ENCODE measurements at regions not wholly inside any gene's neighbourhood (a gene's known extent, or its start where the extent isn't known, plus 50 kb on each side); places are given as distances from the start of the nearest gene placed in this dataset.

DNA sequence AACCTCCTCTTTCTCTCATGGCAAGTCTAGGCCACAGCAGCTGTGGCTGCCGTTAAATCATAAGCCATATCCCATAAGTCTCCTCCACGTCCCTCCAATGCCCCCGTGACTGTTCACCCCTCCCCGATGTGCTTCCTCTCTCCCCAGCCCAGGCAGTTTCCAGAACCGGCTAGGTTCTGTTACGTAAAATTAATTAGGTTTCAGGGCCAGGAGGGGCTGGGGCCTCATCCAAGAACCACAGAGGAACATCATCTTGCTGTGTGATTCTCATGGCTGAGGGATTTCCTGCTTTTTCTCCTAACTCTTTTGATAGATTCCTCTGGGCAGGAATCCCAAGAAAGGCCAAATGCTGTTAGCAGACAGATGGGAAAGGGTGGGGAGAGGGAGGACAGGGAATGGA is 141.8 kb upstream of the AJAP1 start:
- DNase-seq, result no peak

DNA sequence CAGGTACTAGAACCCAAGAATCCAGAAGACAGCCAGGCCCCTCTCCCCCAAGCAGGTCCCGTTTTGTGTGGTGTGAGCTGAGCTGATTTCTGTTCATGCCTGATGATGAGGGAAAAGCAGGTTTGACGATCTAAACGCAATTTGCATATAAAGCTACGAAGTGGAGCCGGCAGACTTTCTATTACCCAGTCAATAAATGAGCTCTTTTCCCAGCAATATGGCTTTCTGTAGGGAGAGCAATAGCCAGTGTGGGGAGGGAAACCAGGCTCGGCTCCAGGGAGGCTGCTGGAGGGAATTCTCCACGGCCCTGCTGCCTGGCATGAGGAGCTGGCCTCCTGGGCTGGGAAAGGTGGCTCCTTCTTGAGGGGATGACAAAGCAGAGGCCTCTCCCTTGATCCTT is 140.7 kb upstream of the AJAP1 start:
- DNase-seq, result no peak

- DNase-seq, result no peak
Observed at GRCh38 chr1:4515727-4516289, 138.6 kb upstream of the AJAP1 start.

DNA sequence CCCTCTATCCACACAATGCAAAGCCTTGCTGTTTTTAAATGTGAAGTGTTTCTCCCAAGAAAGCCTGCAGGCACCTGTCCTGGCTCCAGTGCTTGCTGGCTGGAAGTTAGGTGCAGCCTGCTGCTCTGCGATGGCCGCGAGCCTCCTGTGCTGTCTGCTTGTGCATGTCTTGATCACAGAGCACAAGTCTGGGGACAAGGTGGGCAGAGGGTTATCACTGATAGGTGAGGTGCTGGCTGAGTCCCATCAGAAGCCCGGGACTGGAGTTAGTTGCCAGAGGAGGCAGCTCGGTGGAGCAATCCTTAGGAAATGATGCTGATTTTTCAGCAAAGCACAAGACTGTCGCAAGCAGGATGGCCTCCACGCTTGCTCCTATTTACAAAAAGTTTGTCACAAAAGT is 137.8 kb upstream of the AJAP1 start:
- no peak for DNase-seq

DNA sequence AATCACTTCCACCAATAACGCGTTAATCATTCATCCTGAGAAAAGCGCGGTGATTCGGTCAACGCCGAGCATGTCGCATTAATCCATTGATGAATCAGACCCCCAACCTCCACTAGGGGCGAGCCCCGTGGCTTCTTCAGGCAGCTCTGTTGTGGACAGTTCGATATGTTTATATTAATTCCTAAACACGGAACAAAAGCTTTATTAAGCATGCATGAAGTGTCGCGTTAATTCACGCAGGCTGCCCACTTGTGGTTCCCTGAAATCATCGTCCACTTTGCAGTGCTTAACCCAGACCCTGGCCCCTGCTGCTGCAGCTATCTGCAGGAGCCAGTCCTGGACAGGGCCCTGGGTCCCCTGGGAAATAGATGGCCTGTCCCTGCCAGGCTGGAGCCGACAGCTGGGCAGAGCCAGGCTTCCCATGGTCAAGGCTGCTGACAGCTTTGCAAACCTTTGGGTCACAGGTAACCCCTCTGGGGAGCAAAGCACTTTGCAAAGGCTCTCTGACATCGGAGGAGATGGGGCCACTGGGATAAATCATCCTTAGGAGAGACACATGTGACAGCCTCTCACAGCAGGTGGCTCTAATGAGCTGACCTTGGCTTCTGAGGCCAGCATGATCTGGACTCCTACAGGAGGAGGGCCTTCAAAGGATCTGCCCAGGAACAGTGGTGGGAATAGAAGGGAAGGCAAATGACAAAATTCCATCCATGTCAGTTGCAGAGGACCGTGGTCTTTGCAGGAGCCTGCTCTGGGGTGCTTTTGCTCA is 137.0 kb upstream of the AJAP1 start:
- no peak for DNase-seq

DNA sequence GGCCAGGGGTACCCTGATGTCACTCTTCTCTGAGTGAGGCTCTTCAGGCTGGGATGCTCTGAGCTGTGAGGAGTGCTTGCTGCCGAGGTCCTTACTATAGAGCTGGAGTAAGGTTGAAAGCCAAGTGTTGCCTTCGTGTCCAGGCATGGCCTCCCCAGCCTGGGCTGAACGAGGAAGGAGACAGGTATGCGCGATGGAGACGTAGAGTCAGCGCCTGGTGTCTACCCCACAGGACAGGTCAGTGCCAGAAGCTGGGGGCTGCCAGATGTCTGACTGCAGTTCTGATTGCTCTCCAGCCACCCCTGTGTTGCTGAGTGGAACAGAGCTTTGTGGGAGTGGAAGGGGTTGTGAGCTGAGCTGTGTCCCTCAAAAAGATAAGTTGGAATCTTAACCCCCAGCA is 135.8 kb upstream of the AJAP1 start:
- DNase-seq, result no peak

DNA sequence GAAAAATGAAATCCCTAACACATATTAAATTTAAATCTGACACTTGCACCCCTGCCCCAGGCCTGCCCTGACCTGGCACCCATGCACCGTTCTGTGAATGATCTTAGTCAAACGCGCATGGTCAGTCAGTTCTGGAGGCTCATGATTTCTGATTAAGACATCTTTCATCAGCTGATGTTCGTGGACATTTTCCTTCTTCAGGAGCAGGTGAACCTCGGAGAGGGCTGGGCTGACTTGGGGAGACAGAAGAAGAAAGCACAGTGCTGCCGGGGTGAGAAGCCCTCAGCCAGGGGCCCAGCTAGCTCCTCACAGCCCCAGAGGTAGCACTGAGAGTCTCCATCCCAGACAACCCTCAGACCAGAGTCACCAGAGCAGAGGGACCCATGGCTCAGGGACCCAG is 134.5 kb upstream of the AJAP1 start:
- no peak for DNase-seq

GRCh38 chr1:4523551-4523950 is 130.9 kb upstream of the AJAP1 start:
- no peak for DNase-seq

DNA sequence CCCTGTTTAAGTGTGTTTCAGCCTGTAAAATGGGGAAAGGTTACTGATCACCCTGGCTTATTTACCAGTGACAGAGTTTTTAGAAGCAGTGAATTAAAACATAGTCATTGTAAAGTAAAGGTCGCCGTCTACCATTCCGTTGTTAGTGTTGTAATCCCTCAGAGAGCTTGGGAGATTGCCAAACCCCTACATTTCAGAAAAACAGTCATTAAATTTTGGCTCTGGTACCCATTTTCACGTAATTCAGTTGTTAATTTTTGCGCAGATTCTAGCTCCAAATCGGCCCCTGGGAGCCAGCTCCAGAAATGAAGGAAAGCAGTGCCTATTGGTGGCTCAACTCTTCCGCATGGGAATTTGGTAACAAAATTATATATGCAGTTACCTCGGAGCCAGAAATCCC is 127.7 kb upstream of the AJAP1 start:
- DNase-seq, result no peak

GRCh38 chr1:4527819-4528218 is 126.6 kb upstream of the AJAP1 start:
- DNase-seq, result peak; percentile 47

DNA sequence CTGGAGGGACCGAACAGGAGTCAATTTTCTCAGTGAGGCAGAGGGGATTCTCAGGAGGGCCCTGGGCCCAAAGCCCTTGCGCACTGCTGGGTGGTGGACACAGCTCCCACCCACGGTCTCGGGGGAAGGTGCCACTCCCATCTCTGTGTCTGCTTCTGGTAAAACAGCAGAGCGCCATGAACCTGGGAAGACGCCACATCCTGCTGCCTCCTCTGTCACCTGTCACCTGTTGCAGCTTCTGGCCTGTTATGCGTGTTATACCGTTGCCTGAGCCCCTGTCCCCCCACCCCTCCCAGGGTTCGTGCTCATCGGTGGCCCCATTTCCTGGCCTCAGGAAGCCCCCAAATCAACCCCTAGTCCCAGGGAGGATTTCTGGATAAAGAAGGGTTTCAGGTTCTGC is 125.8 kb upstream of the AJAP1 start:
- no peak for DNase-seq

GRCh38 chr1:4529446-4530165 is 124.8 kb upstream of the AJAP1 start:
- DNase-seq, result no peak

GRCh38 chr1:4530166-4530785 is 124.1 kb upstream of the AJAP1 start:
- no peak for DNase-seq

DNA sequence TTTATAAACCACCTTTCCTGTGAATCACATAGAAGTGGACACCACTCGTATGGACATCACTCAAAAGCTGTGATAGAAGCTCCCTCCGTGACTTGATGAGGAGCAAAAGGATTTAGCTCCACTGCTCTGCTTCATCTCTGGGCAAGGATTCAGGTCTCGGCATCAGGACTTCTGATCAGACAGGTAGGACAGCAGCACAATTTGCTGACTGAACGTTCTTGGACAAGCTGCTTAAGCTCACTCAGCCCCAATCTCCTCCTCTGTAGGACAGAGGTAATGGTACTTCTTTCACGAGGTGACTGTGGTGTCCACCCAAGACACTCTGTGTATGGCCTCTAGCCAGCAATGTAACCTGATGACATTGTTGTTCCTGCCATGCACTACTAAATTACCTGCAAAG is 122.6 kb upstream of the AJAP1 start:
- DNase-seq, result no peak

- no peak for DNase-seq
Observed at GRCh38 chr1:4532656-4533055, 121.8 kb upstream of the AJAP1 start.

DNA sequence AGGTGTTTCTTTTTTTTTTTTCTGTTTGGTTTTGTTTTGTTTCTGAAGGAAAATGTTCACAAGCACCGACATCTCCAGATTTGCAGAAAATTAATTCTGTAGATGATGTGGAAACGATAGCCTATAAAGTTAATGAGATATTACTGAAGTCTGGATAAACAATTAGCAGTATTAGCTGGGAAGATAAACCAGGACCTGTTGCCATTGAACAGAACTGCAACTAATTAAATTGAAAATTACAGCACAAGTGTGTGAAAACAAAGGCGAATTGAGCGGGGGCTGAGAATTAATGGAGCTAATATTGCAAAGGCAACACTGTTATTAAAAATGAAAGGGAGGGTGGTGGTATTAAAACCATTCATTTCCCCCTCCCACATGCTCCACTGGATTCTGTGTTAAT is 107.5 kb upstream of the AJAP1 start:
- no peak for DNase-seq

- no peak for DNase-seq
Observed at GRCh38 chr1:4549930-4550329, 104.5 kb upstream of the AJAP1 start.

GRCh38 chr1:4550941-4551340 is 103.5 kb upstream of the AJAP1 start:
- DNase-seq, result no peak

DNA sequence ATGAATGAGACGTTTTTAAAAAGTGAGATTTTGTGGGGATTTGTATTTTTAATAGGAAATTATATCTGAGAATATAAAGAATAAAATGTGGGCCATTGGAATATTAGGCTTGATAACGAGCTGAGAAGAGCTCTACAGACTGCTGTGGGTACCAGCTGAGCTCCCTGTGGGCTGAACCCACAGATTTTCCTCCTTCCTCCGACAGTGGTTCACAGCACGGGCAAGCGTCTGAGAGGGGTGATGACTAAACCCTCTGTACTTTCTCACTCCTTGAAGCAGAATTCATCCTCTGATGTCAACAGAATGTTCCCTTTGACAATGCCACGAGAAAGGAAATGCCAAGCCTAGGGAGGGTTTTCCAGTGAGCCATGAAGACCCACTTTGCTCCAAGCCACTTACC is 102.7 kb upstream of the AJAP1 start:
- no peak for DNase-seq

GRCh38 chr1:4553761-4554160 is 100.6 kb upstream of the AJAP1 start:
- DNase-seq, result no peak

DNA sequence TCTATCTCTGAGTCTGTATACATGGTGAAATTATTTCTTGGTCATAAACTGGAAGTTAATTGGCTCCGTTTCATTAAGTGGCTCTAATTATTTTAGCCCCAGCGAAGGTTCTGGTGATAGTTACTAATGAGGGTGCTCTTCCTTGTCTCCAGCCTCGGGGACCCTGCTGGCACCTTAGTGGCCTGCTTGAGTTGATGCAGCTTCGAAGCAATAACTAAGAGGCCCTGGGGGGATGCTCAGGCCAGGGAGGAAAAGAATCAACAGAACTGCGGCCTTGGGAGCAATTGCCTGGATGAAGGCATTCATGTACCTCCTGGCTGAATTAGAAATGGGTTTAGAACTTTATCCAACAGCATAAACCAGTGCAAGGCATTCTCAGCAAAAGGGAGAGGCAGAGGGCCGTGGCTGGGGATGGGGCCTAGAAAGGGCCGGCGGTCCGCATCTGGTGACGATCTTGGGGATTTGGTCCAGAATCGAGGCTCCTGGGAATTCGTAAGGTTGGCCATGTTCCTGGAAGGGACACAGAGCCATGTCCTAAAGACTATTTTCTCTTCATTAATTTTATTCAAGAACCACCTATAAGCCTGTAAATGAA is 100.0 kb upstream of the AJAP1 start:
- no peak for DNase-seq

GRCh38 chr1:4557949-4558348 is 96.5 kb upstream of the AJAP1 start:
- no peak for DNase-seq

GRCh38 chr1:4561205-4561604 is 93.2 kb upstream of the AJAP1 start:
- no peak for DNase-seq

DNA sequence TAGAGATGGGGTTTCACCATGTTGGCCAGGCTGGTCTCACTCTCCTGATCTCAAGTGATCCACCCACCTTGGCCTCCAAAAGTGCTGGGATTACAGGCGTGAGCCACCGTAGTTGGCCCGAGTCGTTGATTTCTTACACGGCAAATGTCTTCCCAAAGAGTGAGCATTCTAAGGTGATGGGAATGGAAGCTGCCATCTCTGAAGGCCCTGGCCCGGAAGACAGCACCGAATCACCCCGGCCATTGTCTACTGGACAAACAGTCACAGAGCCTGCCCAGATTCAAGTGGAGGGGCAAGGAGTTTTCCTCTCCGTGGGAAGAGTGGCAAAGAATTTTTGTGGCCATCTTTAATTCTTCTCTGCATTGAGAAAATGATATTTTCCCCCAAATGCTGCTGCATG is 92.1 kb upstream of the AJAP1 start:
- no peak for DNase-seq
